ENCODE measurements at regions not wholly inside any gene's neighbourhood (a gene's known extent, or its start where the extent isn't known, plus 50 kb on each side); places are given as distances from the start of the nearest gene placed in this dataset.
"Not testable (repeated sequence)": the region's sequence is repeated elsewhere in the genome, so short reads cannot be mapped to it uniquely, and the experiment has no call there.

DNA sequence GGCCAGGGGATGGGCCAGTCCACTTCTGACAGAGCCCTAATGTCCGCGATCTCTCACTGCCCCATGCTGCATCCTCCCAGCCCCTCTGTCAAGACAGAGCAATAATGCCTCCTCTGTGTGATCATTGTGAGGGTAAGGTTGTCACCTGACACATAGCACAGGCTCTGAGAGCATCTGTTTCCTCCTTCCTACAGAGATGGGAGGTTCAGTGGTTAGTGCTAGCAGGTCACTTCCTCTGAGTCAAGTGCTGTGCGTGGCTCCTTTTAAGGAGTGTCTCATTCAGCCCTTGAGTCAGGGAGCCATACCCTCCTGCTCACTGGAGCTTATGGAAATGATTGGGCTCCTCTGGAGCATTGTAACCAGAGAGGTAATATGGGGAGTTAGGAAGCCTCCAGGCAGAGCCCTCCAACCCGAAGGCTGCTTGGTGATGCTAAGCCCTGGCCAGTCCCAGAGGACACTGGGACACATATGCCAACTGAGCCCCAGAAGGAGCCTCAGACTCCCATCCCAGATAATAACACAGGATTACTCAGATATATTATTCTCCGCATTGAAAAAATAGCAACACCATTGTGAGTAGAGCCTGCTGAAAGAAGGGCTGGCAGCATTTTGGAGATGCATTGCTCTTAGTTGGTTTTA is 189.0 kb downstream of the GALNT1 start:
- no peak for DNase-seq
- ATAC-seq (ENCODE audit: poor library complexity) = no peak
- intact Hi-C loops (cut with DNase I) = no loop called here

DNA sequence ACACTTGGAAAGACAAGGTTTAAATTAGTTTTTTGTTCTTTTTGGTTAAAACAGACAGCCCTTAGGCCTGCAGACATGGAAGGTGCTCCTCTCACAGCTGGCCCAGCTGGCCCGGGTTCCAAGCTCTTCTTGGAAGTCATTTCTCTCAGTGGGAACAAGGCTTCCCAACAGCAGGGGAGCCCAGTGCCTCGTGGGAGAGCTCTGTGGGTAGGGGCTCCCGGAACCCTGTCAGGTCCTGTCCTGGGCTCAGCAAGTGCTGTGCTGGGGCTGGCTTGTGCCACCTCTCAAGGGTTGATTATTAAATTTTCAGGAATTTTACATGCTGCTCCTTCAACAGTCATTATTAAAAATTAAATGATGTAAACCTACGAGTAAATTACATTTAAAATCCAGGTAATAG is 189.6 kb downstream of the GALNT1 start:
- DNase-seq (no peak), ATAC-seq (ENCODE audit: poor library complexity) (no peak)
- intact Hi-C loops (cut with DNase I) = no loop called here

DNA sequence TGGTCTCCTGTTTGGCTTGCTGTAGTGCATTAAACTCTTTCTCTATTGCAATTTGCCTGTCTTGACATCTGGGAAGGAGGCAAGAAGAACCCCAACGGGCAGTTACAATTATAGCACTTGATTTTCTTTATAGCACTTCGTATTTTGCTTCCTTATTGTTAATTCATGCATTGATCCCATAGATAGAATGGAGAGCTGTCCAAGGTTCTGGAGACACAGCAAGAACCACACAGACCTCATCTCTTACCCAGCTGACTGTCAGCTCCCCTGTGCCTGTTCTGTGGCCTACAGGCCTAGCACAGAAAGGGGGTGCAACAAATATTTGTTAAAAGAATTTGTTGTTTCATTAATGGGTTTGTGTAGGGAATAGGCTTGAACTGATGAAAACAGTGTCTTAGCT is 194.3 kb downstream of the GALNT1 start:
- intact Hi-C loops (cut with DNase I) = no loop called here
- no peak for ATAC-seq (ENCODE audit: poor library complexity)
- no peak for DNase-seq

- DNase-seq = no peak
- no peak for ATAC-seq (ENCODE audit: poor library complexity)
- intact Hi-C loops (cut with DNase I) = no loop called here
Measured at GRCh38 chr18:35776473-35776872, 194.9 kb downstream of the GALNT1 start.

DNA sequence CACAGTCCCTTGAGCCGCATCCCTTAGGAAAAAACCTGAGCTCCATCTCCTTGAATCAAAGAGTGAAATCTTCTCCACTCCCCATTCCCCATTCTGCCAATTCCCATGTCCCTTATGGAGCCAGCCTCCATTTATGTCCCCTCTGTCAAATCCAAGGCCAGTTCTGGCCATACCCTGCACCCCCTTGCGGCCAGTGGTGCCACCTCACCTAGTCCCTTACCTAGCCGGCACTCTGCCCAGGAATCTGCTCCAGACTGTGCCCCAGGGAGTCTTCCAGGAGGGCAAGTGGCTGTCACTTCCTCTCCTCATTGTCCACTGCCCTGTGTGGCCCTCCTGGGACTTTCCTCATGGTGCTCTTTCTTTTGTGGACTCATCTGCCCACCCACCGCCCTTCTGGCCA is 195.4 kb upstream of the RMP24 start:
- ATAC-seq (ENCODE audit: poor library complexity) (no peak), DNase-seq (no peak)
- intact Hi-C loops (cut with DNase I) = no loop called here

DNA sequence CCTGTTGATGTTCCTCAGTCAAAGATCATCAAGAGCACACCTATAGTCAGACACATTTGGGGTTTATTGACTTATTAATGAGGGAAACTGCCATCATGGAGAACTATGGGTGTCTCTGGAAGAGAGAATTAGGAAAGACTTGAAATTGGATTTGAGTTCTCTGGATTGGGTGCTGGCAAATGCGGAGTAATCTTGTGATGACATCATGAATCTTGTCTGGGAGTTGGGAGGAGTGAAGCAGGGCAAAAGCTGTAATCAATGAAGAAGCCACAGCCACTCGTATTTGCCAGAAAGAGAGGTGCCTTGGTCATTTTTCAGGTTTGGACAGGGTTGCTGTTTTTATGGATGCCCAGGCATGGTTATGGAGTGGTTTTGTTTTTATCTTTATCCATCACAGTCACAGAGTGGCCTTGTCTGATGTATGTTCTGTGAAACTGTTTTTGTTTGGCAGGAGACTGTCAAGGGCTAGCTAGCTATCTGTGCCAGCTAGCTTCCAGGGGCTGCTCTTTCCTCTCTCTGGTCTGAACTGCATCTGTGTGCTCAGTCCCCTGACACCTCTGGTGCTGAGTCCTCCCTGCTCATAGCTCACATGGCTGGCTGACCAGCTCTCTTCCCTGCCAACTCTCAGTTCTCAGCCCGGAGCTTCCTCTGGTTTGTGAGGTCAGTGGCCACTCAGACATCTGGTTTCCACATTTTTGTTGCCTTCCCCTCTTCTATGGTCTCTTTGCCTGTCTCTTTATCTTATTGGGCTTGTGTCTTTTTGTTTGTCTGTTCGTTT is 193.4 kb upstream of the RMP24 start:
- intact Hi-C loops (cut with DNase I) = no loop called here
- DNase-seq = peak; percentile 58
- ATAC-seq (ENCODE audit: poor library complexity) = peak; percentile 81

DNA sequence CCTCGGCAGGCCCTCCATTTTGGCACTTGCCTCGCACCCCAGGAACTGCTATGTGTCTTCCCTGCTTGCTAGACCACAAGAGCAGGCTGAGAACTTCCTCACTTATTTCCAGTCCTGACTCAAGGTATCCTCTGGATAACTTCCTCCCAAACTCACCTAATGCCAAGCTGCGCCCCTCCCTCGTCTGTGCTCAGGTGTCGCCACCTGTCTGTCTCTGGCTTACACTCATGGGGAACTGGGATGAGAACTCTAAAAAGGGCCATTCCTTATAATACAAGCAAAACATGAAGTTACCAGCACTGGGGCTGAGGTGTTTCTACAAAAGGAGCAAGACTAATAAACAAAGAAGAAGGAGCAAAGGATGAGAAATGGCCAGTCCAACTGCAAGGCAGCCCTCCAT is 191.5 kb upstream of the RMP24 start:
- no peak for DNase-seq
- ATAC-seq (ENCODE audit: poor library complexity) = no peak
- intact Hi-C loops (cut with DNase I) = no loop called here

GRCh38 chr18:35782926-35783325 is 189.6 kb upstream of the RMP24 start:
- ATAC-seq (ENCODE audit: poor library complexity) = no peak

GRCh38 chr18:35786365-35787042 is 186.0 kb upstream of the RMP24 start:
- intact Hi-C loops (cut with DNase I) = no loop called here
- DNase-seq (no peak), ATAC-seq (ENCODE audit: poor library complexity) (no peak)

More at GRCh38 chr18:35782926-35783325, 189.6 kb upstream of the RMP24 start:
- DNase-seq = no peak
- intact Hi-C loops (cut with DNase I) = no loop called here

GRCh38 chr18:35789543-35789942 is 182.9 kb upstream of the RMP24 start:
- intact Hi-C loops (cut with DNase I) = no loop called here

DNA sequence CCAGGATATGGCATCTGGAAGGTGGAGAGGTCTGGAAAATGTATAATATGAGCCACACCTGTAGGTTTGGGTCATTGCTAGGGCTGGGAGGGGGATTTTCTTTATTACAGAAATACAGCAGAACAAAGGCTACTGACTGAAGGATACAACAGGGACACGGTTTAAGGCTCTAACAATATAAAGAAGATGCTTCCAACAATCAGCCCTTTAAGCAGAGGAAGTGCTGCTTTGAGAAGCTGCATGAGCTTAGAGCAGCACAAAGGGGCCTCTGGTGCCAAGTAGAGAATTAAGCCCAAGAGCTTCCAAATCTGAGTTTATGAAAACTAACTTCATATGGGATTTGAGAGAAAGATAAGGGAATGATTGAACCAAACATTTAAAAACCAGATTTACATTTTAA is 174.5 kb upstream of the RMP24 start:
- intact Hi-C loops (cut with DNase I) = no loop called here
- DNase-seq (no peak), ATAC-seq (ENCODE audit: poor library complexity) (no peak)

More at GRCh38 chr18:35789543-35789942, 182.9 kb upstream of the RMP24 start:
- DNase-seq (no peak), ATAC-seq (ENCODE audit: poor library complexity) (no peak)

GRCh38 chr18:35803551-35803950 is 168.9 kb upstream of the RMP24 start:
- DNase-seq = no peak
- no peak for ATAC-seq (ENCODE audit: poor library complexity)
- intact Hi-C loops (cut with DNase I) = no loop called here

DNA sequence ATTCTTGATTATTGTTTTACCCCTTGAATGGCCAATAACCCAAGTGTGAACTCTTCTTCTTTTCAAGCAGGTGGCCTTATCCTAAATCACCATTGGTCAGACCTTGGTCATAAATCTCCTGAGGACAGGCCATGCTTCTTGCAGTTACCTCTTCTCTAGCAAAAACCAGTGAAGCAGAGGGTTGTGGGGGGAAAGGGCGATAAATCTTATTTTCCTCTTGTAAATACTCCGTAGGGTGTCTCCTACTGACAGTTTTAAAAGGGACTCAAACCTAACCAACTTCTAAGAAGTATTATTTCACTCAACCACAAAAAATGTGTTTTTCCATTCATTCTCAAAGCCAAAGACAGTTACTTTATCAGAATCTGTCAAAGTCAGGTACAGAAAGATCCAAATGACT is 168.1 kb upstream of the RMP24 start:
- ATAC-seq (ENCODE audit: poor library complexity) (no peak), DNase-seq (no peak)
- intact Hi-C loops (cut with DNase I) = no loop called here

- intact Hi-C loops (cut with DNase I) = no loop called here
- no peak for DNase-seq
- no peak for ATAC-seq (ENCODE audit: poor library complexity)
Measured at GRCh38 chr18:35807811-35808335, 164.6 kb upstream of the RMP24 start.

DNA sequence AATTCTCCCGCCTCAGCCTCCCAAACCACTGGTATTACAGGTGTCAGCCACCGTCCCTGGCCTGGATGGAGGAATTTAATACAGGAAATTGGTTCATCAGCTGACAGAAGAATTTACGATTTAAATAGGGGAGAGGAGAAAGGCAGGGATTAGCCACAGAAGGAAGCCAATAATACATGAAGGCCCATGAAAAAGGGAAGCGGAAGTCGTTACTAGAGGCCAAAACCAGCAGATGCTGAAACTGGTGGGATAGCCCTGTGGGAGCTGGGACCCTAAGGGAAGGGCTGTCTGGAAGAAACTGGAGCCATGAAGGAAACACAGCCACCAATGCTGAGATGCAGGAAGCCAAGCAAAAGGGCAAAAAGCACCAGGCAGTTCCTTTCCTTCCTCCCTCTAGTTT is 163.7 kb upstream of the RMP24 start:
- no peak for ATAC-seq (ENCODE audit: poor library complexity)
- intact Hi-C loops (cut with DNase I) = no loop called here
- no peak for DNase-seq

DNA sequence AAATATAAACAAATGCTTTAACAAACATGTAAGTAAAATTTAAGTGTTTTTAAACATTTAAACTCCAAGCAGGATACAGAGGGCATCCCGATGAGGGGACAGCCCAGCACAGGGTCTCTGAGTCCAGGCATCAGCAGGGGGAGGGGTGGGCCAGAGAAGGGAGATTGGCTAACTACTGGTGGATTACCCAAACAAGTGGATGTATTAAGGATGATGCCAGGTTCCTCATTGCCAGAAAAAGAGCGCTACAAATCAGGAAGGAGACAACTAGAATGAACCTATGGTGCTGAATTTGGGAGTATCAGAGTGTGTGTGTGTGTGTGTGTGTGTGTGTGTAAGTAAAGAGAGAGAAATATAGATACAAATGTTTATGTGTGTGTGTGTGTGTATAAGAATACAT is 162.0 kb upstream of the RMP24 start:
- intact Hi-C loops (cut with DNase I) = no loop called here
- ATAC-seq (ENCODE audit: poor library complexity) = no peak
- no peak for DNase-seq

DNA sequence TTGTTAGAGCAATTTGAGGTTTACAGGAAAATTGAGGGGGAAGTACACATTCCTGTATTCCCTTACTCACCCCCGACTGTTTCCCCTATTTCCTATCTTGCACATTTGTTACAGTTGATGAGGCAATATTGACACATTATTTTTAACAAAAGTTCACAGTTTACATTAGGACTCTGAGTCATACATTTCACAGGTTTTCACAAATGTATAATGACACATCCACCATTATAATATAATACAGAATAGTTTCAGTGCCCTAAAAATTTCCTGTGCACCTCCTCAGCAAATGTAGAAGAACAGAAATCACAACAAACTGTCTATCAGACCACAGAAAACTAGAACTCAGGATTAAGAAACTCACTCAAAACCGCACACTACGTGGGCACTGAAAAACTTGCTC is 160.6 kb upstream of the RMP24 start:
- ATAC-seq (ENCODE audit: poor library complexity) (no peak), DNase-seq (no peak)
- intact Hi-C loops (cut with DNase I) = no loop called here

- DNase-seq; ATAC-seq (ENCODE audit: poor library complexity); intact Hi-C loops (cut with DNase I): not testable (repeated sequence)
Measured at GRCh38 chr18:35815011-35815410, 157.5 kb upstream of the RMP24 start.

DNA sequence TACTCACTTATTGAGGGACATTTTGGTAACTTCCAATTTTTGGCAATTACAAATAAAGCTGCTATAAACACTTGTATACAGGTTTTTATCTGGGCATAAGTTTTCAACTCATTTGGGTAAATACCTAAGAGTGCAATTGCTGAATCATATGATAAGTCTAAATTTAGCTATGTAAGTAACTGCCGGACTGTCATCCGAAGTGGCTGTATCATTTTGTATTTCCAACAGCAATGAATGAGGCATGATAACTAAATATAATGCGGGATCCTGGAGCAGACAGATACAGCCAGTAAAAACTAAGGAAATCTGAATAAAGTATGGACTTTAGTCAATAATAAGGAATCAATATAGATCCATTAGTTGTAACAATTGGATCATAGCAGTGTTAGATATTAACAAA is 156.5 kb upstream of the RMP24 start:
- ATAC-seq (ENCODE audit: poor library complexity) = peak; percentile 80
- no peak for DNase-seq
- intact Hi-C loops (cut with DNase I) = no loop called here
